ENCODE measurements at regions not wholly inside any gene's neighbourhood (a gene's known extent, or its start where the extent isn't known, plus 50 kb on each side); places are given as distances from the start of the nearest gene placed in this dataset.
"Not testable (repeated sequence)": the region's sequence is repeated elsewhere in the genome, so short reads cannot be mapped to it uniquely, and the experiment has no call there.

DNA sequence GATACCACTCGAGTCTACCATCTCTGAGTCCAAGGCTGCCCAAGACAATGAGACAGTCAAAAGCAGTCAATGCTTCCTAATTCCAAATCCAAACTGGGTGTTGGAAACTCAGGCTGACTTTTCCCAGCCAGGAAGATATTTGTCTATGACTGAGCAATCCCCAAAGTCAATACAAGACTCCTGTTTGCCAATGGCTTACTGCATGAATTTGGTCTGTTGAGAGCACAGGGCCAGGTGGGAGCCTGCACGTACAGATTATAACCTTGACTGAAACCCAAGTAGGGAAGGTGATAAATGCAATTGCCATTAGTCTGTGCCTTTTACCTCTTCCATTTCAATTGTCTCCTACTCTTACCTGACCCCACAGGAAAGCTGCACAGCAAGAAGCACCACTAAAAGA, 72.6 kb upstream of the PPARGC1A start:
- no peak overlapping the region for H3K27ac ChIP-seq
- TF ChIP-seq, protein P1, sequence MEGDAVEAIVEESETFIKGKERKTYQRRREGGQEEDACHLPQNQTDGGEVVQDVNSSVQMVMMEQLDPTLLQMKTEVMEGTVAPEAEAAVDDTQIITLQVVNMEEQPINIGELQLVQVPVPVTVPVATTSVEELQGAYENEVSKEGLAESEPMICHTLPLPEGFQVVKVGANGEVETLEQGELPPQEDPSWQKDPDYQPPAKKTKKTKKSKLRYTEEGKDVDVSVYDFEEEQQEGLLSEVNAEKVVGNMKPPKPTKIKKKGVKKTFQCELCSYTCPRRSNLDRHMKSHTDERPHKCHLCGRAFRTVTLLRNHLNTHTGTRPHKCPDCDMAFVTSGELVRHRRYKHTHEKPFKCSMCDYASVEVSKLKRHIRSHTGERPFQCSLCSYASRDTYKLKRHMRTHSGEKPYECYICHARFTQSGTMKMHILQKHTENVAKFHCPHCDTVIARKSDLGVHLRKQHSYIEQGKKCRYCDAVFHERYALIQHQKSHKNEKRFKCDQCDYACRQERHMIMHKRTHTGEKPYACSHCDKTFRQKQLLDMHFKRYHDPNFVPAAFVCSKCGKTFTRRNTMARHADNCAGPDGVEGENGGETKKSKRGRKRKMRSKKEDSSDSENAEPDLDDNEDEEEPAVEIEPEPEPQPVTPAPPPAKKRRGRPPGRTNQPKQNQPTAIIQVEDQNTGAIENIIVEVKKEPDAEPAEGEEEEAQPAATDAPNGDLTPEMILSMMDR (IDR thresholded peaks at IDR 0.05), result no peak
- no peak for TF ChIP-seq POLR2A (IDR thresholded peaks at IDR 0.05)
- no peak overlapping the region for H3K4me3 ChIP-seq (replicated peaks in 1 of 3)
- intact Hi-C loops (cut with DNase I), result no loop called here
- H3K27me3 ChIP-seq, result no peaks in the 10 kb centered on the region
- H3K9me3 ChIP-seq, result no peaks in the 10 kb centered on the region
- H3K4me1 ChIP-seq, result no peaks in the 10 kb centered on the region
- WGBS, 2 donors, result 80 to 91% methylated on average over 2 of the region's 2 CpGs
- no peak for DNase-seq
- no peaks in the 10 kb centered on the region for H3K36me3 ChIP-seq

DNA sequence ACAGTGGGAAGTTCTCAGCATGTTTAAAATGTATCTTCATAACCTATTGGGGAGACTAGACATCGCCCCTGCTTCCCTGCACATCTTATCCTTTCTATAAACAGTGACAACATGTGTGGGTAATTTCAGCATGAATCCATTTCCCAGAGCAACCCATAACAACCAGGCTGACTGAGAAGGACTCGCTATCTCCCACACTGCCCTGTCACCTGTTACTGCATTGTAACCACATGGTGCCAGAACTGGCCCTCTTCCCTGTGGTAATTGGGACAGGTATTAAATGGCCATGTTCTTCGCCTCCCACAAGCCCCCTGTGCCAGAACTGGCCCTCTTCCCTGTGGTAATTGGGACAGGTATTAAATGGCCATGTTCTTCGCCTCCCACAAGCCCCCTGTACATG, 71.5 kb upstream of the PPARGC1A start:
- H3K4me1 ChIP-seq; H3K4me3 ChIP-seq (replicated peaks in 1 of 3); intact Hi-C loops (cut with DNase I); H3K36me3 ChIP-seq; H3K27ac ChIP-seq; DNase-seq; H3K9me3 ChIP-seq; H3K27me3 ChIP-seq: not testable (repeated sequence)
- 94 to 95% methylated on average over 4 of the region's 4 CpGs for WGBS, 2 donors

DNA sequence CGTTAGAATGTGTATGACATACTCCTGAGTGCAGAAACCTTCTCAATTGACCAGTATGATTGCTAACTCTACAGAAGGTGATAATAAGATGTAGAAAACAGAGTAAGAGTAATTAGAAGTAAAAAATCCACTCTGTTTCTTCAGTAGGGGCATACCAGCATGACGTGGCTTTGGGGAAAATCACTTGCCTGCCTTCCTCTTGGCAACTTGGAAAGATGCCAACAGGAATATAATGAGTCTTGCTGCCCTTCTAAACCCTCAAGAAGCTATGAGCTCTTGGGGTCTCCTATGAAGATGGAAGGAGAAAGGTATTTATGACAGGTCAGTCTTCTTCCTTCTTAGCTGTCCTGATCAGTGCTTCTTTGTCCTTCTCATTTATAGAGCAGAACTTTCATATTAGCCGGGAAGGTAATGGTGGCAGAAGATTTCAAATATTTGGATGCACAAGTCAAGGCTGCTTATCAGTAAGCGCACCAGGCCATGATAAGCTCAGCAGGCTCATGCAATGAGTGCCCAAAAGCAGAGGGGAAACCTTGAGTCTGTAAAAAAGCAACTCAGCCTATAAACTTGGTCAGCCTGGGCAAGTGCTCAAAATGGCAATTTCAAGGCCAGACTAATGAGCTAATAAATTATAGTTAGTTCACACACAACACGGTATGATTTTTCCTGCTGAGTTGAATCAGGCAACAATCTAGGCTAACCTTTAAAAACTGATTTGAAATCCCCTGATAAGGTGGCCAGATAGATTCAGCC, 69.7 kb upstream of the PPARGC1A start:
- no peak for DNase-seq
- 88 to 90% methylated on average over 5 of the region's 5 CpGs for WGBS, 2 donors
- intact Hi-C loops (cut with DNase I), result no loop called here

DNA sequence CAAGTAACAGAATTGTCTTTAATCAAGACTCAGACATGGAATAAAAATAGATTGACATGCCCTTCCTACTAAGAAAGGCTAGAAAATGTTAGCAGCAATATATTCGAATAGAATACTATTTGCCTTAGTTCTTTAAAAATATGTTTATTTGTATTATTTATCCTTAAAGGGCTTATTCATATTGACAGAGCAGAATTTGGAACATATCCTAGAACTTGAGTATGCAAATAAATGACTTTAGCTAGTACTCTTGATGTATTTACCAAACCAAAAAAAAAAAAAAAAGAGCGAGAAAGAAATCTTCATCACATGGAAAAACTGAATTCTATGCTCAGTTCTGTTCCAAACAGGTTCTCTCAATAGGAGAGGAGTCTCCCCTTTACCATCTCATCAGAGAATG, 68.9 kb upstream of the PPARGC1A start:
- Histone ChIP-seq H3K4me1 (no peaks in the 10 kb centered on the region), H3K27ac (no peak overlapping the region), H3K9me3 (no peaks in the 10 kb centered on the region), H3K36me3 (no peaks in the 10 kb centered on the region), H3K4me3 (replicated peaks in 1 of 3) (no peak overlapping the region), H3K27me3 (no peaks in the 10 kb centered on the region)
- TF ChIP-seq POLR2A (IDR thresholded peaks at IDR 0.05), result no peak
- TF ChIP-seq, protein P1 (IDR thresholded peaks at IDR 0.05), result no peak
- WGBS, 2 donors, result 87 to 93% methylated on average over 2 of the region's 2 CpGs
- no peak for DNase-seq
- intact Hi-C loops (cut with DNase I), result no loop called here

More for the DNA sequence above, 69.7 kb upstream of the PPARGC1A start:
- no peaks in the 10 kb centered on the region for H3K4me1 ChIP-seq
- TF ChIP-seq, protein P1 (IDR thresholded peaks at IDR 0.05), result no peak
- TF ChIP-seq POLR2A (IDR thresholded peaks at IDR 0.05), result no peak
- H3K27me3 ChIP-seq, result no peaks in the 10 kb centered on the region
- H3K4me3 ChIP-seq (replicated peaks in 1 of 3), result no peak overlapping the region
- no peaks in the 10 kb centered on the region for H3K36me3 ChIP-seq
- no peak overlapping the region for H3K27ac ChIP-seq
- H3K9me3 ChIP-seq, result no peaks in the 10 kb centered on the region

GRCh38 chr4:23957465-23957864, 67.6 kb upstream of the PPARGC1A start:
- TF ChIP-seq, protein P1 (IDR thresholded peaks at IDR 0.05), result peak in 3 of 6 experiments; percentile 24 to 26 (median 25)
- TF ChIP-seq POLR2A (IDR thresholded peaks at IDR 0.05), result no peak
- Histone ChIP-seq H3K4me1 (no peaks in the 10 kb centered on the region), H3K27me3 (no peaks in the 10 kb centered on the region), H3K9me3 (no peaks in the 10 kb centered on the region), H3K36me3 (no peaks in the 10 kb centered on the region), H3K27ac (no peak overlapping the region), H3K4me3 (replicated peaks in 1 of 3) (no peak overlapping the region)
- no peak for DNase-seq
- intact Hi-C loops (cut with DNase I), result no loop called here
- WGBS, 2 donors, result 89 to 95% methylated on average over 1 of the region's 1 CpG
